Trophoblast cell (in vitro differentiated cells and primary cell): ENCODE measurements at regions not wholly inside any gene's neighbourhood (a gene's known extent, or its start where the extent isn't known, plus 50 kb on each side); places are given as distances from the start of the nearest gene placed in this dataset.

ENCODE experiments used
- DNase-seq, 2 donors: peaks; one replicate each; pipeline ENCODE4 v3.0.0-alpha.2; 2016
- H2AFZ ChIP-seq: 2 replicates; pipeline ENCODE4 v1.6.1; 2013; ENCODE audit warnings: low read length, moderate library complexity, mild to moderate bottlenecking; ENCODE audit not compliant: insufficient read depth, poor library complexity
- H2AK5ac ChIP-seq: 2 replicates; pipeline ENCODE4 v1.6.1; 2013; ENCODE audit warnings: mild to moderate bottlenecking, low read length
- H2BK120ac ChIP-seq: 2 replicates; pipeline ENCODE4 v1.6.1; 2013; ENCODE audit warnings: low read length, mild to moderate bottlenecking, moderate library complexity; ENCODE audit not compliant: insufficient read depth, poor library complexity
- H2BK12ac ChIP-seq: 2 replicates; pipeline ENCODE4 v1.6.1; 2013; ENCODE audit warnings: mild to moderate bottlenecking, low read length, moderate library complexity
- H2BK5ac ChIP-seq: 2 replicates; pipeline ENCODE4 v1.6.1; 2013; ENCODE audit warnings: low read length, low read depth, moderate library complexity, mild to moderate bottlenecking; ENCODE audit not compliant: poor library complexity
- H3K14ac ChIP-seq: 2 replicates; pipeline ENCODE4 v1.6.1; 2013; ENCODE audit warnings: mild to moderate bottlenecking, low read length
- H3K18ac ChIP-seq: 2 replicates; pipeline ENCODE4 v1.6.1; 2013; ENCODE audit warnings: mild to moderate bottlenecking, low read length
- H3K23ac ChIP-seq: 2 replicates; pipeline ENCODE4 v1.6.1; 2013; ENCODE audit warnings: low read length
- H3K27ac ChIP-seq: 2 replicates; pipeline ENCODE4 v1.5.1; 2013; ENCODE audit warnings: low read depth, mild to moderate bottlenecking, inconsistent platforms, low read length, moderate library complexity
- H3K27me3 ChIP-seq: 2 replicates; pipeline ENCODE4 v1.6.1; 2013; ENCODE audit warnings: inconsistent platforms, mild to moderate bottlenecking, low read length, moderate library complexity; ENCODE audit not compliant: insufficient read depth
- H3K36me3 ChIP-seq, 2 experiments: 1 replicate in 1 of 2; 2 replicates in 1 of 2; pipeline ENCODE4 v1.6.1; 2013; ENCODE audit warnings: low read length in 2 of 2, mild to moderate bottlenecking in 2 of 2, moderate library complexity in 1 of 2; ENCODE audit not compliant: insufficient read depth in 2 of 2, control insufficient read depth in 1 of 2
- H3K4ac ChIP-seq: 2 replicates; pipeline ENCODE4 v1.6.1; 2013; ENCODE audit warnings: low read depth, mild to moderate bottlenecking, low read length, moderate library complexity
- H3K4me1 ChIP-seq, 2 experiments: 1 replicate in 1 of 2; 2 replicates in 1 of 2; pipeline ENCODE4 v1.6.1; 2013; ENCODE audit warnings: low read length in 2 of 2, mild to moderate bottlenecking in 2 of 2, moderate library complexity in 1 of 2; ENCODE audit not compliant: insufficient read depth in 2 of 2, control insufficient read depth in 1 of 2
- H3K4me2 ChIP-seq: 2 replicates; pipeline ENCODE4 v1.6.1; 2013; ENCODE audit warnings: inconsistent platforms, mild to moderate bottlenecking, low read length, moderate library complexity
- H3K4me3 ChIP-seq: 2 replicates; pipeline ENCODE4 v1.5.1; 2013; ENCODE audit warnings: mild to moderate bottlenecking, low read depth, low read length, inconsistent platforms
- H3K79me1 ChIP-seq: one replicate; pipeline ENCODE4 v1.6.1; 2013; ENCODE audit warnings: low read length
- H3K79me2 ChIP-seq: 2 replicates; pipeline ENCODE4 v1.6.1; 2013; ENCODE audit warnings: low read length, mild to moderate bottlenecking; ENCODE audit not compliant: control insufficient read depth, insufficient read depth, poor library complexity
- H3K9ac ChIP-seq: 2 replicates; pipeline ENCODE4 v1.6.1; 2013; ENCODE audit warnings: mild to moderate bottlenecking, low read length
- H3K9me3 ChIP-seq: 2 replicates; pipeline ENCODE4 v1.6.1; 2013; ENCODE audit warnings: low read depth, mild to moderate bottlenecking, control low read depth, inconsistent platforms, low read length; ENCODE audit not compliant: insufficient read depth
- H4K12ac ChIP-seq: 2 replicates; pipeline ENCODE4 v1.6.1; 2013; ENCODE audit warnings: low read depth, mild to moderate bottlenecking, low read length, moderate library complexity
- H4K8ac ChIP-seq: 2 replicates; pipeline ENCODE4 v1.6.1; 2013; ENCODE audit warnings: low read depth, mild to moderate bottlenecking, low read length, moderate library complexity
- H4K91ac ChIP-seq: one replicate; pipeline ENCODE4 v1.6.1; 2013; ENCODE audit warnings: low read depth, mild to moderate bottlenecking, low read length, moderate library complexity
- WGBS: extraction: QIAGEN DNeasy Blood & Tissue Kit; methylation state at CpG from one replicate; pipeline ENCODE4 v1.1.7; 2013; ENCODE audit warnings: missing lambda C conversion rate; ENCODE audit not compliant: insufficient read length, insufficient coverage; ENCODE audit errors: extremely low coverage; 5-methylcytosine and 5-hydroxymethylcytosine counted together

DNA sequence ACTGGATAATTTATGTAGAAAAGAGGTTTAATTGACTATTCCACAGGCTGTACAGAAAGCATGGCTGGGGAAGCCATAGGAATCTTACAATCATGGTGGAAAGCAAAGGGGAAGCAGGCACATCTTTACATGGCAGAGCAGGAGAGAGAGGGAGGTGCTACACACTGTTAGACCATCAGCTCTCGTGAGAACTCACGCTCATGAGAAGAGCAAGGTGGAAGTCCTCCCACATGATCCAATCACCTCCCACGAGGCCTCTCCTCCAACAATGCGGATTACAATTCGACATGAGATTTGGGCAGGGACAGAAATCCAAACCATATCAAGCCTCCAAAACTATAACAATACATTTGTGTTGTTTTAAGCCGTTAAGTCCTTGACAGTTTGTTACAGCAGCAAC lies 257.1 kb upstream of the KCNG1 start:
- Histone ChIP-seq H3K9ac (no peak overlapping the region), H3K14ac (no peak overlapping the region), H3K36me3 (no peaks in the 10 kb centered on the region), H3K9me3 (peaks cover 4% of the 10 kb centered on the region), H2BK120ac (no peak overlapping the region), H3K4me3 (no peak overlapping the region), H2BK5ac (no peak overlapping the region), H2BK12ac (no peak overlapping the region), H4K8ac (no peak overlapping the region), H3K4me2 (no peak overlapping the region), H3K4me1 (no peaks in the 10 kb centered on the region), H3K18ac (no peak overlapping the region), H3K79me2 (no peaks in the 10 kb centered on the region), H2AFZ (no peak overlapping the region), H3K79me1 (no peaks in the 10 kb centered on the region), H4K91ac (no peak overlapping the region), H3K4ac (no peak overlapping the region), H3K27ac (no peak overlapping the region), H3K23ac (no peak overlapping the region), H4K12ac (no peak overlapping the region), H2AK5ac (no peak overlapping the region), H3K27me3 (no peaks in the 10 kb centered on the region)
- no peak for DNase-seq
- WGBS: no CpG with 5 or more reads among the region's 6 CpGs

DNA sequence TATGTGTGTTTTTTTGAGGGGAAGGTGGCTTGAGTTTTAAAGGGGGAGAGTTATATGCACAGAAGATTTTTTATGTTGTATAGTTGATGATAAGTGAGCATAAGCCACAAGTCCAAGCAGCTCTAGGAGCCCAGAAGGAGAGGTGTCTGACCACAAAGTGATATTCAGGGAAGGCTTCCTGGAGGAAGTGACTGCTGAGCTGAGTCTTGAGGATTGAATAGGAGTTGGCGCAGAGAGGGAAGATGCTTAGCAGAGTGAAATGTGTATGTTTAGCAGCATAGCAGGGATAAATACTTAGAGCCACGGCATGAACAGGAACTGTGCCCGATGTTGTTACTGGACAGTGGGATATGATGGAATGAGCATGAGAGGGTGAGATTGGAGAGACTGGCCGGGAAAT lies 255.1 kb upstream of the KCNG1 start:
- Histone ChIP-seq H3K79me1 (no peaks in the 10 kb centered on the region), H2AFZ (no peak overlapping the region), H2BK120ac (no peak overlapping the region), H2BK5ac (no peak overlapping the region), H4K12ac (no peak overlapping the region), H3K27ac (no peak overlapping the region), H3K79me2 (no peaks in the 10 kb centered on the region), H3K4me2 (no peak overlapping the region), H2BK12ac (no peak overlapping the region), H3K4me3 (no peak overlapping the region), H3K9ac (no peak overlapping the region), H3K9me3 (peaks cover 4% of the 10 kb centered on the region), H3K4ac (no peak overlapping the region), H4K91ac (no peak overlapping the region), H3K23ac (no peak overlapping the region), H3K36me3 (no peaks in the 10 kb centered on the region), H3K4me1 (no peaks in the 10 kb centered on the region), H2AK5ac (no peak overlapping the region), H3K27me3 (no peaks in the 10 kb centered on the region), H3K18ac (no peak overlapping the region), H4K8ac (no peak overlapping the region), H3K14ac (no peak overlapping the region)
- no CpG with 5 or more reads among the region's 4 CpGs for WGBS
- no peak for DNase-seq

GRCh38 chr20:51276296-51276695 lies 253.4 kb upstream of the KCNG1 start:
- no CpG with 5 or more reads among the region's 9 CpGs for WGBS

GRCh38 chr20:51275826-51276225 lies 252.9 kb upstream of the KCNG1 start:
- H4K91ac ChIP-seq: no peak overlapping the region
- H4K8ac ChIP-seq: no peak overlapping the region
- DNase-seq: no peak
- no peak overlapping the region for H3K9ac ChIP-seq
- H3K4ac ChIP-seq: no peak overlapping the region
- H3K27me3 ChIP-seq: no peaks in the 10 kb centered on the region
- H3K14ac ChIP-seq: no peak overlapping the region
- no peak overlapping the region for H3K4me2 ChIP-seq
- no peaks in the 10 kb centered on the region for H3K4me1 ChIP-seq
- H3K36me3 ChIP-seq: no peaks in the 10 kb centered on the region
- H2BK12ac ChIP-seq: no peak overlapping the region
- no peak overlapping the region for H2BK120ac ChIP-seq
- no peak overlapping the region for H2AFZ ChIP-seq
- no peak overlapping the region for H3K18ac ChIP-seq
- H3K23ac ChIP-seq: no peak overlapping the region
- no peak overlapping the region for H4K12ac ChIP-seq
- no CpG with 5 or more reads among the region's 14 CpGs for WGBS
- H3K79me1 ChIP-seq: no peaks in the 10 kb centered on the region
- no peak overlapping the region for H2AK5ac ChIP-seq
- H3K27ac ChIP-seq: no peak overlapping the region
- H3K9me3 ChIP-seq: peaks cover 4% of the 10 kb centered on the region
- no peak overlapping the region for H2BK5ac ChIP-seq
- H3K79me2 ChIP-seq: no peaks in the 10 kb centered on the region
- H3K4me3 ChIP-seq: no peak overlapping the region

More at GRCh38 chr20:51276296-51276695, 253.4 kb upstream of the KCNG1 start:
- no peak overlapping the region for H2AFZ ChIP-seq
- no peaks in the 10 kb centered on the region for H3K79me2 ChIP-seq
- no peak overlapping the region for H3K14ac ChIP-seq
- H2BK120ac ChIP-seq: no peak overlapping the region
- H3K23ac ChIP-seq: no peak overlapping the region
- no peak overlapping the region for H2BK5ac ChIP-seq
- H3K4ac ChIP-seq: no peak overlapping the region
- no peak overlapping the region for H4K8ac ChIP-seq
- H4K12ac ChIP-seq: no peak overlapping the region
- no peaks in the 10 kb centered on the region for H3K79me1 ChIP-seq
- H3K18ac ChIP-seq: no peak overlapping the region
- no peak overlapping the region for H3K27ac ChIP-seq
- H3K9ac ChIP-seq: no peak overlapping the region
- H2BK12ac ChIP-seq: no peak overlapping the region
- no peak overlapping the region for H2AK5ac ChIP-seq
- H4K91ac ChIP-seq: no peak overlapping the region
- no peaks in the 10 kb centered on the region for H3K4me1 ChIP-seq
- no peak overlapping the region for H3K4me3 ChIP-seq
- H3K36me3 ChIP-seq: no peaks in the 10 kb centered on the region
- H3K27me3 ChIP-seq: no peaks in the 10 kb centered on the region
- DNase-seq: no peak
- peaks cover 4% of the 10 kb centered on the region for H3K9me3 ChIP-seq
- no peak overlapping the region for H3K4me2 ChIP-seq
